HCT116 (cell line): ENCODE measurements at regions not wholly inside any gene's neighbourhood (a gene's known extent, or its start where the extent isn't known, plus 50 kb on each side); places are given as distances from the start of the nearest gene placed in this dataset.

ENCODE experiments used
- ATAC-seq: fragments of 200-7000 bp; cut with Tn5 transposase; 2 replicates; pipeline ENCODE4 v1.9.1; 2020; ENCODE audit warnings: mild to moderate bottlenecking, moderate library complexity
- BruUV-seq: library from RNA; stranded (reverse); fragments of 400-500 nt; replicated peaks from 2 replicates; lab custom pipeline; 2021; lab: Mats Ljungman, UMichigan
- CTCF ChIA-PET: fragments of 300-600 bp; sonication (Branson Sonifier 250); formaldehyde crosslinking; loops from one replicate; lab custom pipeline; 2021; ENCODE audit warnings: antibody characterized with exemption; lab: Charles Lee
- POLR2A ChIA-PET: fragments of 300-600, 350-600 bp; sonication (Branson Sonifier 250); formaldehyde crosslinking; loops from one replicate; lab custom pipeline; 2021; ENCODE audit warnings: antibody characterized with exemption; lab: Charles Lee
- RAD21 ChIA-PET, 2 experiments: fragments of 300-600 bp; sonication (Branson Sonifier 250); formaldehyde crosslinking; loops; one replicate each; lab custom pipeline; 2023; ENCODE audit warnings: low total read pairs in 2 of 2; ENCODE audit not compliant: uncharacterized antibody in 2 of 2, unreplicated experiment in 2 of 2, low non-redundant PET in 1 of 2; lab: Charles Lee
- DNase-seq: peaks from one replicate; pipeline ENCODE4 v3.0.0-alpha.2; 2010; ENCODE audit warnings: low read depth, low spot score
- H2AFZ ChIP-seq: fragments of 200-600 bp; shearing (Covaris generic), sonication (generic); 2 replicates; pipeline ENCODE4 v1.6.1; 2017; ENCODE audit warnings: low read depth, mixed run types, mixed read lengths, antibody characterized with exemption, low read length; ENCODE audit not compliant: poor library complexity, severe bottlenecking
- H3K27ac ChIP-seq: 2 replicates; pipeline ENCODE4 v1.5.1; 2012; ENCODE audit warnings: low read depth, low read length
- H3K27me3 ChIP-seq: fragments of 200-600 bp; sonication (generic); 2 replicates; pipeline ENCODE4 v1.6.1; 2016; ENCODE audit warnings: mixed run types, low read length, mixed read lengths; ENCODE audit not compliant: insufficient read depth
- H3K36me3 ChIP-seq, 2 experiments: fragments of 200-500 bp in 1 of 2; fragments of 200-600 bp in 1 of 2; sonication (Bioruptor generic) in 1 of 2; sonication (generic) in 1 of 2; 2 replicates each; pipeline versions ENCODE4 v1.5.1 to v1.6.1; 2014 to 2016; ENCODE audit warnings: low read length in 2 of 2, inconsistent platforms in 1 of 2, mixed read lengths in 1 of 2, mixed run types in 1 of 2; ENCODE audit not compliant: insufficient read depth in 2 of 2, control insufficient read depth in 1 of 2
- H3K4me1 ChIP-seq, 2 experiments: fragments of 200-600 bp in 1 of 2; sonication (generic) in 1 of 2; 2 replicates each; pipeline versions ENCODE4 v1.5.1 to v1.6.1; 2012 to 2017; ENCODE audit warnings: low read length in 2 of 2, inconsistent platforms in 1 of 2, mild to moderate bottlenecking in 1 of 2, mixed read lengths in 1 of 2, mixed run types in 1 of 2, moderate library complexity in 1 of 2; ENCODE audit not compliant: insufficient read depth in 2 of 2, control insufficient read depth in 1 of 2
- H3K4me2 ChIP-seq: fragments of 200-600 bp; sonication (generic); 2 replicates; pipeline ENCODE4 v1.6.1; 2017; ENCODE audit warnings: mixed run types, low read length, mixed read lengths
- H3K4me3 ChIP-seq, 2 experiments: fragments of 200-600 bp in 1 of 2; sonication (generic) in 1 of 2; replicated peaks in 1 of 2; 2 replicates each; pipeline ENCODE4 v1.5.1; 2011 to 2016; ENCODE audit warnings: low read length in 2 of 2, control low read depth in 1 of 2, low read depth in 1 of 2, mild to moderate bottlenecking in 1 of 2, mixed read lengths in 1 of 2, mixed run types in 1 of 2
- H3K79me2 ChIP-seq: fragments of 200-600 bp; sonication (generic); 2 replicates; pipeline ENCODE4 v1.6.1; 2017; ENCODE audit warnings: mild to moderate bottlenecking, mixed run types, low read length, moderate library complexity, mixed read lengths; ENCODE audit not compliant: insufficient read depth
- H3K9ac ChIP-seq: fragments of 200-600 bp; sonication (generic); 2 replicates; pipeline ENCODE4 v1.6.1; 2016; ENCODE audit warnings: low read length, mixed read lengths
- H3K9me2 ChIP-seq: fragments of 200-600 bp; sonication (generic), shearing (Covaris generic); 2 replicates; pipeline ENCODE4 v1.6.1; 2017; ENCODE audit warnings: mixed run types, mild to moderate bottlenecking, moderate library complexity; ENCODE audit not compliant: insufficient read depth
- H3K9me3 ChIP-seq, 2 experiments: fragments of 200-500 bp in 1 of 2; fragments of 200-600 bp in 1 of 2; sonication (Bioruptor generic) in 1 of 2; sonication (generic) in 1 of 2; 2 replicates each; pipeline ENCODE4 v1.6.1; 2014 to 2017; ENCODE audit warnings: low read length in 2 of 2, mixed read lengths in 2 of 2, inconsistent platforms in 1 of 2, low read depth in 1 of 2, mild to moderate bottlenecking in 1 of 2, mixed run types in 1 of 2, moderate library complexity in 1 of 2; ENCODE audit not compliant: control insufficient read depth in 1 of 2, insufficient read depth in 1 of 2
- H4K20me1 ChIP-seq: fragments of 200-600 bp; sonication (generic), shearing (Covaris generic); 2 replicates; pipeline ENCODE4 v1.6.1; 2017; ENCODE audit warnings: mixed run types, mild to moderate bottlenecking, moderate library complexity; ENCODE audit not compliant: insufficient read depth
- CBX3 ChIP-seq: IDR thresholded peaks from 2 replicates; pipeline ENCODE4 v1.6.1; 2012; ENCODE audit warnings: low read depth
- CEBPB ChIP-seq: IDR thresholded peaks from 2 replicates; pipeline ENCODE4 v1.6.1; 2012; ENCODE audit warnings: low read depth
- EGR1 ChIP-seq: IDR thresholded peaks from 2 replicates; pipeline ENCODE4 v1.6.1; 2012; ENCODE audit warnings: low read depth
- ELF1 ChIP-seq: IDR thresholded peaks from 2 replicates; pipeline ENCODE4 v1.6.1; 2012; ENCODE audit warnings: low read depth, borderline replicate concordance
- EZH2 ChIP-seq: fragments of 200-600 bp; sonication (generic); IDR thresholded peaks from 2 replicates; pipeline ENCODE4 v1.6.1; 2017; ENCODE audit warnings: antibody characterized with exemption, mixed run types
- FOSL1 ChIP-seq: IDR thresholded peaks from 2 replicates; pipeline ENCODE4 v1.6.1; 2012; ENCODE audit warnings: low read depth
- JUND ChIP-seq: IDR thresholded peaks from 2 replicates; pipeline ENCODE4 v1.6.1; 2012
- POLR2A ChIP-seq: IDR thresholded peaks from 2 replicates; pipeline ENCODE4 v1.7.0; 2011; ENCODE audit warnings: borderline replicate concordance; ENCODE audit not compliant: insufficient read depth, insufficient read length; ENCODE audit errors: extremely low read depth
- RAD21 ChIP-seq: IDR thresholded peaks from 2 replicates; pipeline ENCODE4 v1.6.1; 2012; ENCODE audit warnings: low read depth, mild to moderate bottlenecking
- SIN3A ChIP-seq: IDR thresholded peaks from 2 replicates; pipeline ENCODE4 v1.6.1; 2012; ENCODE audit warnings: low read depth
- SP1 ChIP-seq: IDR thresholded peaks from 2 replicates; pipeline ENCODE4 v1.6.1; 2012; ENCODE audit warnings: low read depth
- SRF ChIP-seq: IDR thresholded peaks from 2 replicates; pipeline ENCODE4 v1.6.1; 2012; ENCODE audit warnings: low read depth
- TCF7L2 ChIP-seq: IDR thresholded peaks from 2 replicates; pipeline ENCODE4 v1.7.0; 2011; ENCODE audit warnings: borderline replicate concordance, inconsistent platforms; ENCODE audit not compliant: insufficient read depth, insufficient read length; ENCODE audit errors: extremely low read depth
- YY1 ChIP-seq: IDR thresholded peaks from 2 replicates; pipeline ENCODE4 v1.6.1; 2011; ENCODE audit warnings: low read length, low read depth, moderate library complexity, mild to moderate bottlenecking; ENCODE audit not compliant: insufficient replicate concordance; ENCODE audit errors: extremely low read depth
- ZBTB33 ChIP-seq: IDR thresholded peaks from 2 replicates; pipeline ENCODE4 v1.6.1; 2011; ENCODE audit warnings: mild to moderate bottlenecking, low read length, moderate library complexity; ENCODE audit not compliant: insufficient replicate concordance; ENCODE audit errors: extremely low read depth
- ZFX ChIP-seq: fragments of 450-650 bp; IDR thresholded peaks from 2 replicates; pipeline ENCODE4 v1.6.1; 2017
- intact Hi-C: fragments of 100-400 bp; cut with micrococcal nuclease; formaldehyde crosslinking; loops from 2 replicates; pipeline ENCODE4 v1.10.0; 2022
- TF ChIP-seq, protein P1 (sequence below), 3 experiments: fragments of 200-600 bp in 1 of 3; sonication (generic) in 1 of 3; IDR thresholded peaks in 2 of 3; conservative IDR thresholded peaks in 1 of 3; 2 replicates each; pipeline ENCODE4 v1.5.1; 2012 to 2017; ENCODE audit warnings: low read depth in 2 of 3, low read length in 2 of 3, antibody characterized with exemption in 1 of 3, borderline replicate concordance in 1 of 3, control low read depth in 1 of 3, mild to moderate bottlenecking in 1 of 3, mixed read lengths in 1 of 3, mixed run types in 1 of 3, moderate library complexity in 1 of 3; ENCODE audit not compliant: insufficient read depth in 1 of 3
- TF ChIP-seq, protein P2 (sequence below): IDR thresholded peaks from 2 replicates; pipeline ENCODE4 v1.6.1; 2012
- TF ChIP-seq, protein P3 (sequence below): IDR thresholded peaks from 2 replicates; pipeline ENCODE4 v1.6.1; 2012; ENCODE audit warnings: low read depth

DNA sequence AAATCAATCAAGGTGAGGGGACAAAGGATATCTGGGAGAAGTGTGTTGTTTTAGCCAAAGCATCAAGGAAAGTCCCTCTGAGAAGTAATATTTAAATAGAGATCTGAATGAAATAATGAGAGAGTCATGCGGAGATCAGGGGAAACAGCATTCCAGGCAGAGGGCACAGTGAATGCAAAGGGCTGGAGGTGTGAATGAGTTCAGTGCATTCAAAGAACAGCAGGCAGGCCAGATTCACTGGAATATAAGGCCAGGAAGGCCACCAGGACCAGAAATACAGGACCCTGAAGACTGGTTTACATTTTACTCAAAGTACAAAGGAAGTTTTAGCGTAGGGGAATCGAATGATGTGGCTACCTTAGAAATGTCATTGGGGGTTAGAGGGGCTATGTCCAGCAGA lies 436.2 kb upstream of the TMEM132C start:
- Histone ChIP-seq H3K79me2 (no peaks in the 10 kb centered on the region), H4K20me1 (no peaks in the 10 kb centered on the region), H3K4me2 (no peak overlapping the region), H3K4me3 (no peak overlapping the region), H3K27ac (no peak overlapping the region), H3K9ac (no peak overlapping the region), H3K36me3 (no peaks in the 10 kb centered on the region), H3K9me2 (no peaks in the 10 kb centered on the region), H2AFZ (no peak overlapping the region), H3K9me3 (peaks cover 4 to 39% of the 10 kb centered on the region in 2 experiments; a peak in 2 of 4 replicates), H3K27me3 (no peaks in the 10 kb centered on the region), H3K4me1 (no peaks in the 10 kb centered on the region)
- no peak for ATAC-seq
- BruUV-seq, result no TSS peak
- TF ChIP-seq, protein P1, sequence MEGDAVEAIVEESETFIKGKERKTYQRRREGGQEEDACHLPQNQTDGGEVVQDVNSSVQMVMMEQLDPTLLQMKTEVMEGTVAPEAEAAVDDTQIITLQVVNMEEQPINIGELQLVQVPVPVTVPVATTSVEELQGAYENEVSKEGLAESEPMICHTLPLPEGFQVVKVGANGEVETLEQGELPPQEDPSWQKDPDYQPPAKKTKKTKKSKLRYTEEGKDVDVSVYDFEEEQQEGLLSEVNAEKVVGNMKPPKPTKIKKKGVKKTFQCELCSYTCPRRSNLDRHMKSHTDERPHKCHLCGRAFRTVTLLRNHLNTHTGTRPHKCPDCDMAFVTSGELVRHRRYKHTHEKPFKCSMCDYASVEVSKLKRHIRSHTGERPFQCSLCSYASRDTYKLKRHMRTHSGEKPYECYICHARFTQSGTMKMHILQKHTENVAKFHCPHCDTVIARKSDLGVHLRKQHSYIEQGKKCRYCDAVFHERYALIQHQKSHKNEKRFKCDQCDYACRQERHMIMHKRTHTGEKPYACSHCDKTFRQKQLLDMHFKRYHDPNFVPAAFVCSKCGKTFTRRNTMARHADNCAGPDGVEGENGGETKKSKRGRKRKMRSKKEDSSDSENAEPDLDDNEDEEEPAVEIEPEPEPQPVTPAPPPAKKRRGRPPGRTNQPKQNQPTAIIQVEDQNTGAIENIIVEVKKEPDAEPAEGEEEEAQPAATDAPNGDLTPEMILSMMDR (IDR thresholded peaks at IDR 0.05 in 2 of 3, conservative IDR thresholded peaks at IDR 0.05 in 1 of 3; ENCODE audit: borderline replicate concordance in 1 of 3, insufficient read depth in 1 of 3, low read depth in 2 of 3, low read length in 2 of 3), result no peak
- TF ChIP-seq SP1 (no peak), TCF7L2 (no peak), EGR1 (no peak), SRF (no peak), YY1 (no peak), EZH2 (no peak), ELF1 (no peak), ZFX (no peak), RAD21 (no peak), POLR2A (no peak), FOSL1 (no peak), JUND (no peak), CEBPB (no peak), ZBTB33 (no peak), CBX3 (no peak), SIN3A (no peak)
- TF ChIP-seq, protein P2, sequence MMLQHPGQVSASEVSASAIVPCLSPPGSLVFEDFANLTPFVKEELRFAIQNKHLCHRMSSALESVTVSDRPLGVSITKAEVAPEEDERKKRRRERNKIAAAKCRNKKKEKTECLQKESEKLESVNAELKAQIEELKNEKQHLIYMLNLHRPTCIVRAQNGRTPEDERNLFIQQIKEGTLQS, result no peak
- TF ChIP-seq, protein P3, sequence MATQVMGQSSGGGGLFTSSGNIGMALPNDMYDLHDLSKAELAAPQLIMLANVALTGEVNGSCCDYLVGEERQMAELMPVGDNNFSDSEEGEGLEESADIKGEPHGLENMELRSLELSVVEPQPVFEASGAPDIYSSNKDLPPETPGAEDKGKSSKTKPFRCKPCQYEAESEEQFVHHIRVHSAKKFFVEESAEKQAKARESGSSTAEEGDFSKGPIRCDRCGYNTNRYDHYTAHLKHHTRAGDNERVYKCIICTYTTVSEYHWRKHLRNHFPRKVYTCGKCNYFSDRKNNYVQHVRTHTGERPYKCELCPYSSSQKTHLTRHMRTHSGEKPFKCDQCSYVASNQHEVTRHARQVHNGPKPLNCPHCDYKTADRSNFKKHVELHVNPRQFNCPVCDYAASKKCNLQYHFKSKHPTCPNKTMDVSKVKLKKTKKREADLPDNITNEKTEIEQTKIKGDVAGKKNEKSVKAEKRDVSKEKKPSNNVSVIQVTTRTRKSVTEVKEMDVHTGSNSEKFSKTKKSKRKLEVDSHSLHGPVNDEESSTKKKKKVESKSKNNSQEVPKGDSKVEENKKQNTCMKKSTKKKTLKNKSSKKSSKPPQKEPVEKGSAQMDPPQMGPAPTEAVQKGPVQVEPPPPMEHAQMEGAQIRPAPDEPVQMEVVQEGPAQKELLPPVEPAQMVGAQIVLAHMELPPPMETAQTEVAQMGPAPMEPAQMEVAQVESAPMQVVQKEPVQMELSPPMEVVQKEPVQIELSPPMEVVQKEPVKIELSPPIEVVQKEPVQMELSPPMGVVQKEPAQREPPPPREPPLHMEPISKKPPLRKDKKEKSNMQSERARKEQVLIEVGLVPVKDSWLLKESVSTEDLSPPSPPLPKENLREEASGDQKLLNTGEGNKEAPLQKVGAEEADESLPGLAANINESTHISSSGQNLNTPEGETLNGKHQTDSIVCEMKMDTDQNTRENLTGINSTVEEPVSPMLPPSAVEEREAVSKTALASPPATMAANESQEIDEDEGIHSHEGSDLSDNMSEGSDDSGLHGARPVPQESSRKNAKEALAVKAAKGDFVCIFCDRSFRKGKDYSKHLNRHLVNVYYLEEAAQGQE, result no peak
- no peak for DNase-seq
- intact Hi-C loops, result no loop called here
- ChIA-PET RAD21 (no interaction called here), CTCF (no interaction called here), POLR2A (no interaction called here)
